ENCODE measurements at regions not wholly inside any gene's neighbourhood (a gene's known extent, or its start where the extent isn't known, plus 50 kb on each side); places are given as distances from the start of the nearest gene placed in this dataset.

DNA sequence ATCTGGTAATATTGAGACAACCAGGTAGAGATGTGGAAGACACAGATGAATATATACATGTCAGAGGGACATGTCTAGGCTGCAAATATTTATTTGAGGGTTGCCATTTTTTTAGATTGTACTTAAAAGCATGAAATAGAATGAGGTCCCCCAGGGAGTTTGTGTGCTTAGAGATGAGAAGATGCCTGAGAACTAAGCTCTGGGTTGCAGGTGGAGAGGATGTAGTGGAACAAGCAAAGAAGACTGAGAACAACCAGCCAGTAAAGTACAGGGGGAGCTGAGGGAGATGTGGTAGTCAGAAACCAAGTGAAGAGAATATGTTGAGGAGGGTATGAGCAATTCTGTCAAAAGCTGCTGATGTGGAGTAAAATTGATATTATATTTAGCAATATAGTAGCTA, 95.6 kb upstream of the UNC5C start:
- Histone ChIP-seq H3K4ac (ENCODE audit: low read depth, low read length) (no peak overlapping the region), H3K56ac (ENCODE audit: extremely low read depth, insufficient read depth, low read length) (no peak overlapping the region), H4K8ac (ENCODE audit: low read depth in 2 of 2, low read length in 2 of 2) (no peak overlapping the region), H2BK5ac (ENCODE audit: low read depth, low read length, poor library complexity, severe bottlenecking) (no peak overlapping the region), H3K27me3 (ENCODE audit: control insufficient read depth, insufficient read depth, low read length) (no peaks in the 10 kb centered on the region), H2AFZ (replicated peaks; ENCODE audit: low read length, poor library complexity) (no peak overlapping the region), H4K20me1 (ENCODE audit: insufficient read depth, low read length) (no peaks in the 10 kb centered on the region), H3K36me3 (ENCODE audit: control insufficient read depth, insufficient read depth, low read length) (no peaks in the 10 kb centered on the region), H3K79me1 (ENCODE audit: low read depth in 1 of 2, low read length in 2 of 2) (no peaks in the 10 kb centered on the region), H2AK5ac (ENCODE audit: low read depth, low read length) (no peak overlapping the region), H2BK15ac (ENCODE audit: low read depth, low read length) (no peak overlapping the region), H3K9me1 (ENCODE audit: insufficient read depth, low read length) (no peaks in the 10 kb centered on the region), H3K9ac (ENCODE audit: low read depth, low read length) (no peak overlapping the region), H3K4me3 (ENCODE audit: insufficient read depth, low read depth, low read length) (no peak overlapping the region), H3K18ac (ENCODE audit: low read depth, low read length) (no peak overlapping the region), H3K23ac (ENCODE audit: low read depth, low read length) (no peak overlapping the region), H2BK20ac (ENCODE audit: low read depth, low read length) (no peak overlapping the region), H2AK9ac (replicated peaks; ENCODE audit: low read depth, low read length, poor library complexity) (no peak overlapping the region), H3K27ac (ENCODE audit: insufficient read depth, low read length) (no peak overlapping the region), H4K91ac (ENCODE audit: insufficient read depth, low read depth, low read length) (no peak overlapping the region), H3K14ac (replicated peaks; ENCODE audit: low read depth, low read length) (no peak overlapping the region), H4K5ac (ENCODE audit: low read depth, low read length) (no peak overlapping the region), H3K4me1 (ENCODE audit: control insufficient read depth, insufficient read depth, low read length) (no peaks in the 10 kb centered on the region), H2BK120ac (ENCODE audit: low read depth, low read length) (no peak overlapping the region), H3K4me2 (ENCODE audit: low read depth, low read length) (no peak overlapping the region), H3K9me3 (ENCODE audit: control insufficient read depth, insufficient read depth, low read length) (no peaks in the 10 kb centered on the region)
- DNase-seq (no peak), ATAC-seq (ENCODE audit: low read depth) (no peak)
- POLR2A ChIA-PET (ENCODE audit: unreplicated experiment), result no interaction called here
- in situ Hi-C loops (cut with MboI; ENCODE audit: low sequenced_read_pairs), result no loop called here
- CTCF ChIA-PET, result no interaction called here
- dilution Hi-C loops (cut with HindIII; ENCODE audit: low sequenced_read_pairs, unreplicated experiment), result no loop called here
- no TSS peak for BruUV-seq (replicated peaks)
- TF ChIP-seq MXI1 (IDR thresholded peaks at IDR 0.05; ENCODE audit: borderline replicate concordance, low read depth, low read length) (no peak), BHLHE40 (IDR thresholded peaks at IDR 0.05; ENCODE audit: low read depth, low read length) (no peak), ELK1 (IDR thresholded peaks at IDR 0.05; ENCODE audit: borderline replicate concordance, low read depth, low read length) (no peak), MAFK (IDR thresholded peaks at IDR 0.05; ENCODE audit: low read depth, low read length) (no peak), RCOR1 (IDR thresholded peaks at IDR 0.05; ENCODE audit: insufficient replicate concordance, low read length) (no peak), USF2 (IDR thresholded peaks at IDR 0.05; ENCODE audit: low read depth, low read length) (no peak), POLR2A (IDR thresholded peaks at IDR 0.05; ENCODE audit: low read depth, low read length) (no peak), RAD21 (IDR thresholded peaks at IDR 0.05; ENCODE audit: low read length) (no peak), NFE2L2 (IDR thresholded peaks at IDR 0.05; ENCODE audit: low read depth, low read length) (no peak), RFX5 (IDR thresholded peaks at IDR 0.05; ENCODE audit: low read depth, low read length) (no peak), CEBPB (IDR thresholded peaks at IDR 0.05; ENCODE audit: low read depth, low read length) (no peak), CHD1 (IDR thresholded peaks at IDR 0.05; ENCODE audit: low read depth, low read length) (no peak), CTCF (conservative IDR thresholded peaks at IDR 0.05; ENCODE audit: low read depth, low read length) (no peak), FOS (IDR thresholded peaks at IDR 0.05; ENCODE audit: low read depth, low read length) (no peak), SMC3 (IDR thresholded peaks at IDR 0.05; ENCODE audit: low read depth, low read length) (no peak), MAZ (IDR thresholded peaks at IDR 0.05; ENCODE audit: borderline replicate concordance, low read depth, low read length) (no peak)
- intact Hi-C loops (cut with micrococcal nuclease), result no loop called here
